ENCODE measurements at regions not wholly inside any gene's neighbourhood (a gene's known extent, or its start where the extent isn't known, plus 50 kb on each side); places are given as distances from the start of the nearest gene placed in this dataset.

GRCh38 chr10:3533296-3533695 lies 251.7 kb downstream of the KLF6 start:
- no peak overlapping the region for H3K4me2 ChIP-seq (ENCODE audit: low read depth, low read length)
- no TSS peak for BruUV-seq (replicated peaks)
- POLR2A ChIA-PET (ENCODE audit: unreplicated experiment), result no interaction called here
- H4K5ac ChIP-seq (ENCODE audit: low read depth, low read length), result no peak overlapping the region
- H2BK120ac ChIP-seq (ENCODE audit: low read depth, low read length), result 0 out of 2 replicates have a peak overlapping the region, but pooled peaks have one; percentile 45
- no peak overlapping the region for H4K91ac ChIP-seq (ENCODE audit: insufficient read depth, low read depth, low read length)
- no peak overlapping the region for H4K8ac ChIP-seq (ENCODE audit: low read depth in 2 of 2, low read length in 2 of 2)
- intact Hi-C loops (cut with micrococcal nuclease) (no loop called here), in situ Hi-C loops (cut with MboI; ENCODE audit: low sequenced_read_pairs) (no loop called here), dilution Hi-C loops (cut with HindIII; ENCODE audit: low sequenced_read_pairs, unreplicated experiment) (no loop called here)
- H2BK5ac ChIP-seq (ENCODE audit: low read depth, low read length, poor library complexity, severe bottlenecking), result no peak overlapping the region
- H3K23ac ChIP-seq (ENCODE audit: low read depth, low read length), result 0 out of 2 replicates have a peak overlapping the region, but pooled peaks have one; percentile 29
- DNase-seq, result no peak
- no peaks in the 10 kb centered on the region for H3K27me3 ChIP-seq (ENCODE audit: control insufficient read depth, insufficient read depth, low read length)
- peak overlapping the region; percentile 78; the same call in 1 of the 2 replicates for H2AK5ac ChIP-seq (ENCODE audit: low read depth, low read length)
- WGBS, 2 experiments (ENCODE audit: extremely low coverage in 2 of 2, insufficient read length in 1 of 2), result no CpG with 5 or more reads among the region's 3 CpGs
- no peak overlapping the region; the same call in 1 of the 2 replicates for H3K4ac ChIP-seq (ENCODE audit: low read depth, low read length)
- no peak overlapping the region for H2AFZ ChIP-seq (replicated peaks; ENCODE audit: low read length, poor library complexity)
- ATAC-seq (ENCODE audit: low read depth), result no peak
- H2BK15ac ChIP-seq (ENCODE audit: low read depth, low read length), result peak overlapping the region; percentile 59; the same call in 1 of the 3 replicates
- H3K14ac ChIP-seq (replicated peaks; ENCODE audit: low read depth, low read length), result peak overlapping the region; percentile 58; the same call in 1 of the 2 replicates
- H3K79me1 ChIP-seq (ENCODE audit: low read depth in 1 of 2, low read length in 2 of 2), result no peaks in the 10 kb centered on the region
- H3K56ac ChIP-seq (ENCODE audit: extremely low read depth, insufficient read depth, low read length), result no peak overlapping the region
- H3K9me3 ChIP-seq (ENCODE audit: control insufficient read depth, insufficient read depth, low read length), result no peaks in the 10 kb centered on the region
- H3K4me1 ChIP-seq (ENCODE audit: control insufficient read depth, insufficient read depth, low read length), result peaks cover 9% of the 10 kb centered on the region; the same call in 1 of the 2 replicates
- H2BK20ac ChIP-seq (ENCODE audit: low read depth, low read length), result no peak overlapping the region
- H3K9ac ChIP-seq (ENCODE audit: low read depth, low read length), result no peak overlapping the region
- CTCF ChIA-PET, result no interaction called here
- H3K18ac ChIP-seq (ENCODE audit: low read depth, low read length), result no peak overlapping the region
- peaks cover 3% of the 10 kb centered on the region for H3K9me1 ChIP-seq (ENCODE audit: insufficient read depth, low read length)
- no peak overlapping the region for H3K4me3 ChIP-seq (ENCODE audit: insufficient read depth, low read depth, low read length)
- no peak for TF ChIP-seq FOS (IDR thresholded peaks at IDR 0.05; ENCODE audit: low read depth, low read length)
- no peak for TF ChIP-seq CEBPB (IDR thresholded peaks at IDR 0.05; ENCODE audit: low read depth, low read length)
- no peak for TF ChIP-seq MAZ (IDR thresholded peaks at IDR 0.05; ENCODE audit: borderline replicate concordance, low read depth, low read length)
- no peak for TF ChIP-seq USF2 (IDR thresholded peaks at IDR 0.05; ENCODE audit: low read depth, low read length)
- no peak for TF ChIP-seq BHLHE40 (IDR thresholded peaks at IDR 0.05; ENCODE audit: low read depth, low read length)
- TF ChIP-seq MXI1 (IDR thresholded peaks at IDR 0.05; ENCODE audit: borderline replicate concordance, low read depth, low read length), result no peak
- no peak for TF ChIP-seq ELK1 (IDR thresholded peaks at IDR 0.05; ENCODE audit: borderline replicate concordance, low read depth, low read length)
- no peak for TF ChIP-seq POLR2A (IDR thresholded peaks at IDR 0.05; ENCODE audit: low read depth, low read length)
- TF ChIP-seq MAFK (IDR thresholded peaks at IDR 0.05; ENCODE audit: low read depth, low read length), result no peak
- H2AK9ac ChIP-seq (replicated peaks; ENCODE audit: low read depth, low read length, poor library complexity), result no peak overlapping the region
- no peak overlapping the region for H3K27ac ChIP-seq (ENCODE audit: insufficient read depth, low read length)
- no peaks in the 10 kb centered on the region for H4K20me1 ChIP-seq (ENCODE audit: insufficient read depth, low read length)
- no peaks in the 10 kb centered on the region for H3K36me3 ChIP-seq (ENCODE audit: control insufficient read depth, insufficient read depth, low read length)
